Astrocyte of the spinal cord (primary cell): ENCODE measurements at regions not wholly inside any gene's neighbourhood (a gene's known extent, or its start where the extent isn't known, plus 50 kb on each side); places are given as distances from the start of the nearest gene placed in this dataset.

Experiments used
- DNase-seq: peaks from one replicate; pipeline ENCODE4 v3.0.0; 2011; ENCODE audit warnings: low read depth, low spot score
- H3K4me3 ChIP-seq: 2 replicates; pipeline ENCODE4 v1.5.1; 2011; ENCODE audit warnings: low read depth, mild to moderate bottlenecking, low read length, moderate library complexity
- CTCF ChIP-seq: IDR thresholded peaks from 2 replicates; pipeline ENCODE4 v1.5.1; 2012; ENCODE audit warnings: low read depth, mild to moderate bottlenecking, low read length, inconsistent platforms
- in situ Hi-C: cut with HindIII; loops from 2 replicates; pipeline ENCODE4 v1.10.0; 2017; ENCODE audit warnings: low sequenced_read_pairs

GRCh38 chr18:2412996-2413751 lies 158.1 kb downstream of the METTL4 start:
- in situ Hi-C loops = no loop called here
- no peak overlapping the region for H3K4me3 ChIP-seq
- no peak for DNase-seq
- no peak for TF ChIP-seq CTCF

- no peak for TF ChIP-seq CTCF
- in situ Hi-C loops = no loop called here
- H3K4me3 ChIP-seq = no peak overlapping the region
- no peak for DNase-seq
These were observed 157.1 kb downstream of the METTL4 start for GRCh38 chr18:2414235-2414634.

- in situ Hi-C loops = no loop called here
- DNase-seq = no peak
- TF ChIP-seq CTCF = no peak
- no peak overlapping the region for H3K4me3 ChIP-seq
These were observed 155.6 kb downstream of the METTL4 start for GRCh38 chr18:2415656-2416055.

GRCh38 chr18:2417861-2418610 lies 153.3 kb downstream of the METTL4 start:
- in situ Hi-C loops = no loop called here
- no peak overlapping the region for H3K4me3 ChIP-seq
- no peak for TF ChIP-seq CTCF
- peak; percentile 56 for DNase-seq

GRCh38 chr18:2420367-2420766 lies 150.9 kb downstream of the METTL4 start:
- no peak for DNase-seq
- H3K4me3 ChIP-seq = no peak overlapping the region
- in situ Hi-C loops = no loop called here
- no peak for TF ChIP-seq CTCF

- DNase-seq = no peak
- in situ Hi-C loops = no loop called here
- H3K4me3 ChIP-seq = no peak overlapping the region
- no peak for TF ChIP-seq CTCF
These were observed 147.5 kb downstream of the METTL4 start for GRCh38 chr18:2423761-2424160.
